ENCODE measurements at regions not wholly inside any gene's neighbourhood (a gene's known extent, or its start where the extent isn't known, plus 50 kb on each side); places are given as distances from the start of the nearest gene placed in this dataset.

GRCh38 chr5:106174903-106175302 lies 1495.8 kb downstream of the EFNA5 start:
- Histone ChIP-seq H3K27ac (ENCODE audit: low read depth, low read length) (no peak overlapping the region), H3K4me1 (ENCODE audit: control insufficient read depth, insufficient read depth, low read length) (no peaks in the 10 kb centered on the region), H3K4me3 (ENCODE audit: low read length) (no peak overlapping the region), H3K9me3 (ENCODE audit: control insufficient read depth, low read length) (peaks cover 10% of the 10 kb centered on the region), H3K27me3 (ENCODE audit: control insufficient read depth, insufficient read depth, low read length, poor library complexity, severe bottlenecking) (no peaks in the 10 kb centered on the region), H3K9ac (ENCODE audit: extremely low read depth, low read length, poor library complexity, severe bottlenecking) (no peak overlapping the region), H3K36me3 (ENCODE audit: control insufficient read depth, insufficient read depth, low read length) (no peaks in the 10 kb centered on the region)
- Mint-ChIP-seq H3K27ac (no peak overlapping the region), H3K4me3 (no peak overlapping the region), H3K36me3 (ENCODE audit: low read depth) (peaks cover 4% of the 10 kb centered on the region), H3K4me1 (no peaks in the 10 kb centered on the region), H3K27me3 (ENCODE audit: insufficient read depth) (no peaks in the 10 kb centered on the region), H3K9me3 (peaks cover 12% of the 10 kb centered on the region)
- 94 to 100% methylated on average over 2 of the region's 3 CpGs for WGBS, 2 experiments (ENCODE audit: insufficient coverage in 1 of 2, insufficient read length in 1 of 2)
- TF ChIP-seq CTCF (conservative IDR thresholded peaks at IDR 0.05) = no peak
- no peak for DNase-seq

GRCh38 chr5:106172681-106173532 lies 1497.8 kb downstream of the EFNA5 start:
- no peak overlapping the region for H3K27ac ChIP-seq (ENCODE audit: low read depth, low read length)
- H3K9ac ChIP-seq (ENCODE audit: extremely low read depth, low read length, poor library complexity, severe bottlenecking) = no peak overlapping the region
- no peak overlapping the region for H3K4me3 Mint-ChIP-seq
- H3K4me1 Mint-ChIP-seq = no peaks in the 10 kb centered on the region
- H3K27me3 ChIP-seq (ENCODE audit: control insufficient read depth, insufficient read depth, low read length, poor library complexity, severe bottlenecking) = no peaks in the 10 kb centered on the region
- no peaks in the 10 kb centered on the region for H3K36me3 ChIP-seq (ENCODE audit: control insufficient read depth, insufficient read depth, low read length)
- no peak for TF ChIP-seq CTCF (conservative IDR thresholded peaks at IDR 0.05)
- no peak overlapping the region for H3K27ac Mint-ChIP-seq
- peaks cover 12% of the 10 kb centered on the region for H3K9me3 Mint-ChIP-seq
- WGBS, 2 experiments (ENCODE audit: insufficient coverage in 1 of 2, insufficient read length in 1 of 2) = 90 to 100% methylated on average over 5 to 7 of the region's 7 CpGs
- no peak overlapping the region for H3K4me3 ChIP-seq (ENCODE audit: low read length)
- no peaks in the 10 kb centered on the region for H3K4me1 ChIP-seq (ENCODE audit: control insufficient read depth, insufficient read depth, low read length)
- H3K36me3 Mint-ChIP-seq (ENCODE audit: low read depth) = peaks cover 4% of the 10 kb centered on the region
- peaks cover 10% of the 10 kb centered on the region for H3K9me3 ChIP-seq (ENCODE audit: control insufficient read depth, low read length)
- no peak for DNase-seq
- H3K27me3 Mint-ChIP-seq (ENCODE audit: insufficient read depth) = no peaks in the 10 kb centered on the region

- Histone ChIP-seq H3K27me3 (ENCODE audit: control insufficient read depth, insufficient read depth, low read length, poor library complexity, severe bottlenecking) (no peaks in the 10 kb centered on the region), H3K36me3 (ENCODE audit: control insufficient read depth, insufficient read depth, low read length) (no peaks in the 10 kb centered on the region), H3K4me1 (ENCODE audit: control insufficient read depth, insufficient read depth, low read length) (no peaks in the 10 kb centered on the region), H3K4me3 (ENCODE audit: low read length) (no peak overlapping the region), H3K27ac (ENCODE audit: low read depth, low read length) (no peak overlapping the region), H3K9me3 (ENCODE audit: control insufficient read depth, low read length) (peaks cover 10% of the 10 kb centered on the region), H3K9ac (ENCODE audit: extremely low read depth, low read length, poor library complexity, severe bottlenecking) (no peak overlapping the region)
- no peak overlapping the region for H3K27ac Mint-ChIP-seq
- H3K9me3 Mint-ChIP-seq = peaks cover 12% of the 10 kb centered on the region
- H3K36me3 Mint-ChIP-seq (ENCODE audit: low read depth) = peaks cover 4% of the 10 kb centered on the region
- no peaks in the 10 kb centered on the region for H3K27me3 Mint-ChIP-seq (ENCODE audit: insufficient read depth)
- H3K4me1 Mint-ChIP-seq = no peaks in the 10 kb centered on the region
- no peak for DNase-seq
- WGBS, 2 experiments (ENCODE audit: insufficient coverage in 1 of 2, insufficient read length in 1 of 2) = 92% methylated on average over 2 of the region's 2 CpGs; no CpG with 5 or more reads in 1 of the 2 experiments
- H3K4me3 Mint-ChIP-seq = no peak overlapping the region
- TF ChIP-seq CTCF (conservative IDR thresholded peaks at IDR 0.05) = no peak
These were observed 1499.0 kb downstream of the EFNA5 start for GRCh38 chr5:106171708-106172107.

Data from endodermal cell (in vitro differentiated cells).